A172 (cell line): ENCODE measurements at regions not wholly inside any gene's neighbourhood (a gene's known extent, or its start where the extent isn't known, plus 50 kb on each side); places are given as distances from the start of the nearest gene placed in this dataset.
"Not testable (repeated sequence)": the region's sequence is repeated elsewhere in the genome, so short reads cannot be mapped to it uniquely, and the experiment has no call there.

Experiments used
- DNase-seq: peaks from one replicate; pipeline ENCODE4 v3.0.0-alpha.2; 2015; ENCODE audit warnings: low spot score

DNA sequence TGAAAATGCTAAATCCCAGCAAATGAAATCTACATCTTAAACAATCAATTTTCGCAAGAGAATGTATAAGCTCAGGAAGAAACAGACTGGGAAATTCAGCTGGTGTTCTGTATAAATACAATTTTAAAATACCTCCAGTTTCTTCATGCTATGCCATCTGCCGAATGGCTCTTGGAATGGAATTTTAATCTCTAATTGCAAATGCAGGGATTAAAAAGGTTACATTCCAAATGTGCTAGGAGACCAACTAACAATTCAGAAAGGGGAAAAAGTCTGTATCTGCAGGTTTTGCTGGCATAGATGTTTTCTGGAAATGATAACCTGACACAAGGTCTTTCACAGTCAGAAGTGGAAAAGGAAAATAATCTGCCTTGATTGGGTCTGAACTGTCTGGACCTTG lies 379.7 kb downstream of the MAT2B start:
- DNase-seq: no peak

DNA sequence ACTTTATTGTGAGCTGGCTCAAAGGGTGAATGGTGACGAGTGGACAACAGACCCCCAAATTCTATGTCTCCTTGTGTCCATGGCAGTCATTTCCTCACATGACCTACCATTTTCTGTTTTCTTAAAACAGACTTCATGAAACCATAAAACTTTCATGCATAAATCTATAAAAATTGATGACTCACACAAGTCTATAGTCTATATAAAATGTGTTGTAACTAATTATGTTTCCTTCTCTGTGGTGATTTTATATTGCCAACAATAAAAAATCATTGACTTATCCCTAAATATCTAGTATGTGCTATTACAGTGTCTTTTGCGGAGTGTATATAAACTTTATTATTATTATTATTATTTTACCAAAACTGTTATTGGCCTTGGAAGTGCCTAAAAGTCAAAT lies 382.4 kb downstream of the MAT2B start:
- DNase-seq: no peak

DNA sequence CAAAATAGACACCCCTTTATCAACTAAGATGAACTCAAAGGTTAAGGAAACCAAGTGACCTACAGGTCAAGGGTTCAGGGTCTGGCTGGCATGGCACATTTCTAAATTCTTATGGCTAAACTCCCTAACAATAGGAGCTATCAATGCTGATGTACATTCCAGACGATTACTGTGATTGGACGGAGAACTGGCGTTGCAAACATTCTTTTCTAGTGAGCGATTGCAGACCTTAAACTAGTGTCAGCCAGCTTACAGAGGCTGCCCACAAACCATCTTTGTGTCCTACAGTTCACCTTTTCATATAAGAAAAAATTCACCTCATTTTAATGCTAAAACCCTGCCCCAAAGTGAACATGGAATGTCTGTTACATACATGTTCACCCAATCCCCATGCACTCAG lies 382.9 kb downstream of the MAT2B start:
- DNase-seq: peak; percentile 10

DNA sequence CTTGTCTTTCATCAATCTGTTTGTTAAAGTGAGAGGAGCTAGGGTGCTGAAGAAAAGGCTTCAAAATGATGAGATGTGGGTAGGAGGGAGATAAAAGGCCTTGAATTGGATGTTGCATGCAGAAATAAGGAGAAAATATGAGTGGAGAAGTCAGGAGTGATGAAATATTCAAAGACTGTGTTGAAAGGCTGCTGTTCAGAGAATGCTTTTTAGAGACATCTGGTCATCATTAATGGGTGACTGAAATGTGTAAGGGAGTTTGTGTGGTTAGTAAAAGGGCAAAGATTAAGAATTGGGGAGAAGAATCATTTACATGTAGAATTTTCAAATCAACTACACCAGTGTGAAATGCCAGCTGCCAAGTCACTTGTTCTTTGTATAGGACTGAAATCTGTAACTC lies 383.9 kb downstream of the MAT2B start:
- no peak for DNase-seq

DNA sequence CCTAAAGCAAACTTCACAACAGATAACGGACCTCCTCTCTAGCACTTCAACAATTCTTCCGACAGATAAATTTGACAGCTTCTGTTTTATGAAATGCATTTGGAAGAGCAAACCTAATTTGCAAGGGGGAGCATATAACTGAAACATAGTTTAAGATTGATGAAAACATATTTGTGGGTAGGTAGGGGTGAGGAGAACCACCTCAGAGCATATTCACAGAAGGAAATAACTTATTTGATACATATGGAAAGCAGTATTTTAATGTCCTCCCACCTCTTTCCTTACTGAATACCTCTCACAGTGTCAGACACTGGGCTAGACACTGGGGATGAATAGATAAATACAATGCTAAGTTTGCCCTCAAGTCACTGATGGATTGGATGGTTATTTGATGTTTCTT lies 384.8 kb downstream of the MAT2B start:
- no peak for DNase-seq

DNA sequence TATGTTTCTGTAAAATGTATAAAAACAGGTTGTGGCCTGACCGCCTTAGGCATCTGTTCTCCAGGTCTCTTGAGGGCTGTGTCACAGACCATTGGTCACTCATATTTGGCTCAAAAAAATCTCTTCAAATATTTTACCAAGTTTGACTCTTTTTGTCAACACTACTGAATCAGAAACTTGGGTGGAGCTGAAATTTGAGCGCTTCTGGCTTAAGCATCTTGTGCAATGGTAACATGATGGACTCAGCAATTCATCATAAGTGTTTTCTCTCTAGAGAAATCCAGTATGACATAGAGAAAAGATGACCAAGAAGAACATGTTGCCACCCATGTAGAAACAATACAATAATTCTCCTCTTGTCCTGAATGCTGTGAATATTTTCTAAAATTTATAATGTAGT lies 387.9 kb downstream of the MAT2B start:
- no peak for DNase-seq

DNA sequence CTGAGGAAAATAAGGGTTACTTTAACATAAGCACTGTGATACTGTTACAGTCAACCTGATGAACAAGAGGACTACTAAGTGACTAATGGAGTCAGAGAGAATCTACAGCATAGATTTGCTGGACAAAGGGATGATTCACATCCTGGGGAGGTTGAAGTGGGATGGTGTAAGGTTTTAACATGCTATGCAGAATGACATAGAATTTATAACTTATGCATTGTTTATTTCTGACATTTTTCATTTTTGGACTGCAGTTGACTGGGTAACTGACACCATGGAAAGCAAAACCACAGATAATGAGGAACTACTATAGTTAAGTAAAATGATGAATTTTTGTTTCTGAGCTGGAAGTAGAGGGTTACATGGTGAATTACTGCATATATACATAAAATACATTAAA lies 389.2 kb downstream of the MAT2B start:
- peak; percentile 71 for DNase-seq

DNA sequence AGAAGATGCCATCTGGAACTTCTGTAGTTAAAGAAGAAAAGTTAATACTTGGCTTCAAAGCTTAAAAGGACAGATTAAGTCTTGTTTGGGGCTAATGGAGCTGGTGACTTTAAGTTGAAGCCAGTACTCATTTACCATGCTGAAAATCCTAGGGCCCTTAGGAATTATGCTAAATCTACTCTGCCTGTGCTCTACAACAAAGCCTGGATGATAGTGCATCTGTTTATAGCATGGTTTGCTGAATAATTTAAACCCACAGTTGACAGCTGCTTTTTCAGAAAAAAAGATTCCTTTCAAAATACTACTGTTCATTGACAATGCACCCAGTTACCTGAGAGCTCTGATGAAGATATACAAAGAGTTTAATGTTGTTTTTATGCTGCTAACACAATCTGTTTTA lies 393.5 kb downstream of the MAT2B start:
- no peak for DNase-seq

DNA sequence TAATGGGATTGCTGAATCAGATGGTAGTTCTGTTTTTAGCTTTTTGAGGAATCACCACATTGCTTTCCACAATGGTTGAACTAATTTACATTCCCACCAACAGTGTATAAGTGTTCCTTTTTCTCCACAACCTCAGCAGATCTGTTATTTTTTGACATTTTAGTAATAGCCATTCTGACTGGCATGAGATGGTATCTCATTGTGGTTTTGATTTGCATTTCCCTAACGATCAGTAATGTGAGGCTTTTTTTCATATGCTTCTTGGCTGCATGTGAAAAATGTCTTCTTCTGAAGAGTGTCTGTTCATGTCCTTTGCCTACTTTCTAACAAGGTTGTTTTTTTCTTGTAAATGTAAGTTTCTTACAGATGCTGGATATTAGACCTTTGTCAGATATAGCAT lies 402.4 kb downstream of the MAT2B start:
- not testable (repeated sequence) for DNase-seq

DNA sequence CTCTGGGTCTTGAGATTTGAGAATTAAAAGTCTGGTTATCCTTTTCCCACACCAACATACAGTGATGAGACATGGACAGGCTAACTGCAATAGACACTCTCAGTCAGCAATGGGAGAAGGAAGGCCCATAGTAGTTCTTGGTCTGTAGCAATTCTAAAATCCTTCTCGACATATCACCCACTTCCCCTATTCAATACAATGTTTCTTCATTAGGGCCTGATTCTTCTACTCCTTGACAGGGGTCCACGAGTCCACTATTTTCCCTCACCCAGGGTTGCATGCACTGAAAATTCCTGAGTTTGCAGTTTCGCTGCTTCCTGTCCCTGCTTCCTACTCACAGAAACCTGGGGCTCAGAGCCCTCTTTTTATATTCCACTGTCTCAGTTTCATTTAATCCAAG lies 402.8 kb downstream of the MAT2B start:
- no peak for DNase-seq

DNA sequence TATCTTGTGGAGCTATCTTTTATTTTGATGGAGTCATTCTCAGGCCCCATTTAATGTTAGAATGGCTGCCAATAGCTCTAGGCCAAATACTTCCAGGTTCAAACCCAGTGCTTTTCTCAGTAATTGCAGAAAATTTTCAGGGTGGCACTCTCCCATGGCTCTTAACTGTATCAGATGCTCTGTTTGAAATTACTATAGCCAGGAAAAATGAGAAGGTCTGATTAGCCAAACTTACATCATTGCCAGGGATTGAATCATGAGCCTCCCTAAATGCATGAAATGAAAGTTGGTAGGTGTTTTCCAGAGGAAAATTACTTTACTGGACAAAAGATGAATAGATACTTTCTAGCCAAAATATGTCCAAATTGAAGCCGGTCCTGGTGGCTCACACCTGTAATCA lies 404.8 kb downstream of the MAT2B start:
- no peak for DNase-seq

DNA sequence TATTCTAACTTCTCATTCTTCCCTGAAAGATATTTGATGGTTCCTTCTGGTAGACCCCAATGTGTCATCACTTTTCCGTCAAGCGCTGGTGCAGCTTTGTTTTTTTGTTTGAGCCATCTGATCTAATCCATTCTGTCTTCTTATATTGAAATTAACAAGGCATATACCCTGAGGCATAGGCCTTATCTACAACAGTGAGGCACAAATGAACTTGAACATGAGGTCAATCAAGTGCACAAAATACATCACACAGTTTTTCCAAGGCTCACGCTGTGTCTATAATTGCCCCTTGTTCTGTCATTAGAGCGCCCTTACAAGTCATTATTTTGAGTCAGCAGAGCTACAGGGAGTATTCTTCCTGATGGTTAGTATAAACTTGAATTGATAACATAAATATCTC lies 406.6 kb downstream of the MAT2B start:
- DNase-seq: no peak

DNA sequence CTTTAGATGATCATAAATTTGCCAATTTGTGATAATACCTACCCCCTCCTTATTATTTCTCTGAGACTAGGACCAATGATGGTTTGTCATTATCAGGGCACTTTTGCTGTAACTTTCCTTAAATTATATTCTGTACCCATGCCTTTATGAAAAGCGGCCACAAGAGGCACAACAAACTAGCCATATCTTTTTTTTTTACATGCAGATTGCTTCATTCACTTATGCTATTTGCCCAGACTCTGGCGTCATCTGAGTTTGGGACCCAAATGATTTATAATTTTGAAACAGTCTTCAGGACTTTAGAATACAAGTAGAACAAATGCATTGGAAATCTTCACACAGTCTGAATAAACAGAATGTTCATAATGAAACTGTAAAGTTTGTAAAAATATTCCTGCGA lies 408.1 kb downstream of the MAT2B start:
- DNase-seq: no peak

DNA sequence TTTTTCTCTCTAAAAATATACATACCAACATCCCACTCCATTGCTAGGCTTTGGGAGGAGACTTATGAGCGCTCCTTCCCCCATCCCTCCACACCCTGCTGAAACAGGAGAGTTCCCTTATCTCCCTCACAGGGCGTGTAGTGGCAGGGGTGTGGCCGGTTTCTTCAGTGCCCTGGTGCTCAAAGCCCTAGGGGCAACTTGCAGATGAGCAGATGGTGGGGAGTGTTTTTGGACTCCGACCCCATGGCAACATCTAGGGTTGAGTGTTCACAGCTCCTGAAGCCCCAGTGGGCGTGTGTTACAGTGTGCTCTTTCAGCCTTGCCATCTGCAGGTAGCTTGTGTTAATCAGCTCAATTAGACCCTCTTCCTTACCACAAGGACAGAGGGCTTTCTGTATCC lies 409.5 kb downstream of the MAT2B start:
- no peak for DNase-seq

DNA sequence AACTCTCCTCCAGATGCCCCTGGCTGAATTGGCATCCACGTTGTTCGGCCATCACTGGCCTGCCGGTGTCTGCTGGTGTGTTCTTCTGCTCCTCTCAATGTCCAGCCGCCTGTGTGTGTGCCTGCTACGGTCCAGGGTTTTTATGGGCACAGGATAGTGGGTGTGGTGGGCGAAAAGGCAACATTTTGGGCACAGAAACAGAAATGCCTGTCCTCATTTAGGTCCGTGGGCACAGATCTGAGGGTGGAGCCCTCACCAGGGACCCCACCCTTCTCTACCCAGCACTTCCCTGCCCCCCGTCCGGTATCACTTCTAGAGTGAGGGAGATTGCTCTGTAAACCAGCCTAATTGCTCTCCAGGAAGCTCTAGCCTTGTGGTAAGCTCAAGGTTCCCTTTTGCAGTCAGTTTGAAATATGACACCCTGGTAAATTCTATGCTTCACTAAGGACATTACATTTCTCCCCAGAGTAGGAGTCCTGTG lies 410.1 kb downstream of the MAT2B start:
- no peak for DNase-seq

DNA sequence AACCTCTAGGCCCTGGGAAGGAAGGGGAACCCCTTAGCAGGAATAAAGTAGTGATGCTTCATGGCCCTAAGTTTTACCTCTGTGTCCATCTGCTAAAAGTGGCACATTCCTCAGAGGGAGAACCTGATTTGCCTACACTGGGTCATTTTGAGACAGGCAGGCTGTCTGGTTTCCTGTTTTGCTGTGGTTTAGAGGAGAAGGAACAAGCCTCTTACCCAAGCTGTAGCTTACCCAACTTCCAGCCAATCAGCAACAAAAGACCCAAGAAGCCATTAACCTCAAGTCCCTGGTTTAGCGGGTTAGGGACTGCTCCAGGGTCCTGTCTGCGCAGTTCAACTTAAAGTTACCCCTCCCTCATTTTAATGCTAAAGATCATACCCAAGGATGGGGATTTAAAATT lies 411.0 kb downstream of the MAT2B start:
- DNase-seq: no peak

DNA sequence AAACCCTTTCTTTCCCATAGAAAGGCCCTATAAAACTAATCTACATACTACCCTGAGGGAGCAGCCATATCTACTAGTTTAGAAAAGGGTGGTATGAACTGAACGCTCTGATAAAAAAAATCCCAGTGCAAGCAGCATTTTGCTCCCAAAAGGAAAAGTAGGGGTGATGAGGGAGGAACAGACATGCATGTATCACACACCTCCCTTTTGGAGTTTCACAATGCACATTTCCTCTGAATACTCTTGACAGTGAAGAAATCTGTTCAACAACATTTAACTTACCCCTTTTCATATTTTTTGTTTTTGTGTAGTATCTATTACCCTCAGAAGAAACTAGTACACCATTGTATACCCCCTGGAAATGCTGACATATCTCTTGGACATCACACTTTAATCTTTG lies 411.4 kb downstream of the MAT2B start:
- no peak for DNase-seq

DNA sequence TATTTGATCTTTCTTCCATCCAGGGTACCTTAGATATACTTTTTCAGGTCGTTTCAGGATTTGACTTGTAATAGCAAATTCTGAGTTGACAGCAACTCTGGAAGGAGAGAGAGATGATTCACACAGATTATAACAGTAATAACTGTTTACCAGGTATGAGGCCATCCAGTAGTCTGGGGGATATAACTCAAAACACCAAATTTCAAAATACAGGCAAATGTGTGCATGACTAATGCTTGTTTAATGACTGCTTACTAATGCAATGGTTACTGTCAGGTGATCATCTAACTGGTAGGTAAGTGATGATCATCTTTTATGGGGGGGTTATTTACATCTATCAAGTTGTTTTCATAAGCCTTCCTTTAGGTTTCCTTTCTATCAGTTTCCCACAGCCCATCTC lies 412.3 kb downstream of the MAT2B start:
- DNase-seq: peak; percentile 11

DNA sequence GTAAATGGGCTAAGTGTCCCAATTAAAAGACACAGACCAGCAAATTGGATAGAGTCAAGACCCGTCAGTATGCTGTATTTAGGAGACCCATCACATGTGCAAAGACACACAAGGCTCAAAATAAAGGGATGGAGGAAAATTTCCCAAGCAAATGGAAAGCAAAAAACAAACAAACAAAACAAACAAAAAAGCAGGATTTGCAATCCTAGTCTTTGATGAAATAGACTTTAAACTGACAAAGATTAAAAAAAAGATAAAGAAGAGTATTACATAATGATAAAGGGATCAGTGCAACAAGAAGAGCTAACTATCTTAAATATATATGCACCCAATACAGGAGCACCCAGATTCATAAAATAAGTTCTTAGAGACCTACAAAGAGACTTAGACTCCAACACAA lies 429.6 kb downstream of the MAT2B start:
- DNase-seq: not testable (repeated sequence)

DNA sequence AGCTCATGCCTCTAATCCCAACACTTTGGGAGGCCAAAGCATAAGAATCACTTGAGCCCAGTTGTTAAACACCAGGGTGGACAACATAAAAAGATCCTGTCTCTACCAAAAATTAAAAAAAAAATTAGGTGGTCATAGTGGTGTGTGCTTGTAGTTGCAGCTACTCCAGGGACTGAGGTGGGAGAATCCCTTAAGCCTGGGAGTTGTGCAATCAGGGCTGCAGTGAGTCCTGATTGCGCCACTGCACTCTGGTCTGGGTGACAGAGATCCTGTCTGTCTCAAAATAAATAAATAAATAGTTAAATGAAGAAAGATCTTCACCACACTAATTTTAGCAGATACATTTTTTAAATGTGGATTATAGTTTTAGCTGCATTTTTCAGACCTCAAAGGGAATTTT lies 433.2 kb downstream of the MAT2B start:
- DNase-seq: no peak

DNA sequence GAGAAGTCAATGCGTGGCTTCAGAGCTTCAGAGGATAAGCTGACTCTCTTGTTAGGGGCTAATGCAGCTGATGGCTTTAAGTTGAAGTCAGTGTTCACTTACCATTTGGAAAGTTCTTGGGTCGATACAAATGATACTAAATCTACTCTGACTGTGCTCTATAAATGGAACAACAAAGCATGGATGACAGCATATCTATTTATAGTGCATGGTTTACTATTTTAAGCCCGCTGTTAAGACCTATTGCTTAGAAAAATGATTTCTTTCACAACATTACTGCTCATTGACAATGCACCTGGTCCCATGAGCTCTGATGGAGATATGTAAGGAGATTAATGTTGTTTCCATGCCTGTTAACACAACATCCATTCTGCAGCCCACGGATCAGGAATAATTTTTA lies 435.7 kb downstream of the MAT2B start:
- DNase-seq: no peak

DNA sequence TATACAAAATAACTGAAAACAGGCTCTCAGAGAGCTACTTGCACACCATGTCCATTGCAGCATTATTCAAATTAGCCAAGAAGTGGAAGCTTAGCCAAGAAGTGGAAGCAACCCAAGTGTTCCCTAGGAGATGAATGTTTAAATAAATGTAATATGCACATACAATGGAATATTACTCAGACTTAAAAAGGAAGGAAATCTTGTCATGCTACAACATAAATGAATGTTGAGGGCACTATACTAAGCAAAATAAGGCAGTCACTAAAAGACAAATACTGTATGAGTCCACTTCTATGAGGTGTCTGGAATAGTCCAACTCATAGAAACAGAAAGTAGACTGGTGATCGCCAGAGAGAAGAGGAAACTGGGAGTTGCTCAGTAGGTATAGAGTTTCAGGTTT lies 438.1 kb downstream of the MAT2B start:
- no peak for DNase-seq

DNA sequence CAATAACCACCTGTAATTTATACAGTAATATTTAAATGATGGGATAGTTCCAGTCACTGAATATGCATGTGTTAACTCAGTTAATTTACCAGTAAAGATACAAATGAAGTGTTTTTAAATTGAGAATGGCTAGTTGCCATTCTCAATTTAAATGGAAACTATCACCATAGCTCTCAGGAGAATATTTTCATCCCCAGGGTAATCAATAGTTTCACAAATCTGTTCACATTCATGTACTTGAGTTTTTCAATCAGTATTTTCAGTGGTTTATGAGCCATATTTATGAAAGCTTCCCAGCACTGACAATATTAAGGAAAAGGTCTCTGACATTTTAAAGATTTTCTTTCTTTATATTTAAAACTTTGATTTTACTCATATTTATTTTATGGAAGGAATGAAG lies 439.3 kb downstream of the MAT2B start:
- no peak for DNase-seq

DNA sequence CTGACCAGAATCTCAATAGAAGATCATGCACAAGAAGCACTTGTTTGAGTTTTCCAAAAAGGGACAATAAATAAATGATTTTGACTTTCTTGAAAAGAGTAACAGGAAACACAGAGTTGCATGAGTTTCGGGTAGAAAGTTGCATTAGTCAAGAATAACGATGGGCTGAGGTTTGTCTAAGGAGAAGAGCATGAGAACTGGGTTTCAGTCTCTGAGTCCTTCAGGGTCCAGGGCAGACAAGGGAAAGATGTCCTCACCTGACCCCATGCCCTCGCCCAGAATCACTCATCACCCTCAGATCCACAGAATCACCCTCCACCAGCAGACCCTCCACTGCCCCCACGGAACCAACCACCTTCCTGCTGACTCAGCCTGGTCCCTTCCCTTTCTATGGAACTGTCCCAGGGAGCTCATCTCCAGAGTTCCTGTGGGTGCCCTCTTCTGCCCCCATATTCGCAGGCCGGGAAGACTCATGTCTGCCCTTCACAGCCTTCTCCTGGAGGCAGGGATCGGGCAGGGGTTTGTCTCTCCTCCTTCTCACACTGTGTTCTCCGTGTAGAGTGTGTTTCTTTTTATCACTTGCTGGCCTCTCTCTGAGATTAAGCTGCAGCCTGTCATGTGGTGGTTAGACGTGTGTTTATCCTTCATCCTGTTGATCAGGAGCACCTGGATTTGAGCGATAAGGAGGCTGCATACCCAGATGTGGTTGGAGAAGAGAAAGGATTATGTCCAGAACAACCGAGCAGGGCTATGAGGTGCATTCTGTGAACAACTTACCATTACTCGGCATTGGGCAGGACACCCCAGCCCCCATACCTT lies 442.6 kb downstream of the MAT2B start:
- DNase-seq: no peak
